CD14-positive monocyte (primary cell): ENCODE measurements at regions not wholly inside any gene's neighbourhood (a gene's known extent, or its start where the extent isn't known, plus 50 kb on each side); places are given as distances from the start of the nearest gene placed in this dataset.

ENCODE experiments used
- DNase-seq, 3 donors: peaks; one replicate each; pipeline ENCODE4 v3.0.0-alpha.2; 2011 to 2022
- H2AFZ ChIP-seq: 2 replicates; pipeline ENCODE4 v1.6.0; 2012; ENCODE audit warnings: mild to moderate bottlenecking, low read depth, low read length, inconsistent platforms; ENCODE audit not compliant: insufficient read depth, poor library complexity, severe bottlenecking
- H3K27ac ChIP-seq, 2 donors: 1 replicate in 1 of 2; 2 replicates in 1 of 2; pipeline ENCODE4 v1.5.1; 2012 to 2013; ENCODE audit warnings: low read length in 2 of 2, control low read depth in 1 of 2, inconsistent platforms in 1 of 2, low read depth in 1 of 2, mild to moderate bottlenecking in 1 of 2
- H3K27me3 ChIP-seq, 2 donors: one replicate each; pipeline versions ENCODE4 v1.6.0 to v1.6.1; 2011 to 2013; ENCODE audit warnings: low read length in 2 of 2; ENCODE audit not compliant: control insufficient read depth in 2 of 2, insufficient read depth in 2 of 2
- H3K36me3 ChIP-seq, 2 donors: replicated peaks in 1 of 2; 1 replicate in 1 of 2; 2 replicates in 1 of 2; pipeline versions ENCODE4 v1.5.1 to v1.6.1; 2012 to 2013; ENCODE audit warnings: low read length in 2 of 2, control low read depth in 1 of 2, inconsistent platforms in 1 of 2, mild to moderate bottlenecking in 1 of 2; ENCODE audit not compliant: insufficient read depth in 2 of 2, control insufficient read depth in 1 of 2
- H3K4me1 ChIP-seq, 2 donors: 1 replicate in 1 of 2; 2 replicates in 1 of 2; pipeline versions ENCODE4 v1.5.1 to v1.6.1; 2012 to 2013; ENCODE audit warnings: low read length in 2 of 2, control low read depth in 1 of 2, inconsistent platforms in 1 of 2, mild to moderate bottlenecking in 1 of 2, moderate library complexity in 1 of 2; ENCODE audit not compliant: insufficient read depth in 2 of 2, control insufficient read depth in 1 of 2
- H3K4me2 ChIP-seq: replicated peaks from 2 replicates; pipeline ENCODE3; 2012; ENCODE audit warnings: low read length, moderate library complexity, mild to moderate bottlenecking; ENCODE audit not compliant: poor library complexity, severe bottlenecking; ENCODE audit errors: extremely low read depth
- H3K4me3 ChIP-seq, 3 experiments: fragments of 200-600 bp in 1 of 3; sonication (generic) in 1 of 3; replicated peaks in 1 of 3; 1 replicate in 2 of 3; 2 replicates in 1 of 3; pipeline ENCODE4 v1.5.1; 2011 to 2013; ENCODE audit warnings: low read length in 3 of 3, mild to moderate bottlenecking in 3 of 3, control low read depth in 2 of 3, low read depth in 2 of 3, inconsistent platforms in 1 of 3, moderate library complexity in 1 of 3
- H3K79me2 ChIP-seq: 2 replicates; pipeline ENCODE4 v1.6.0; 2012; ENCODE audit warnings: mild to moderate bottlenecking, control low read depth, inconsistent platforms, low read length, moderate library complexity; ENCODE audit not compliant: insufficient read depth
- H3K9ac ChIP-seq: 2 replicates; pipeline ENCODE4 v1.6.0; 2017; ENCODE audit warnings: low read length, mild to moderate bottlenecking; ENCODE audit not compliant: insufficient read depth, poor library complexity, severe bottlenecking
- H3K9me3 ChIP-seq, 2 donors: replicated peaks in 1 of 2; 1 replicate in 1 of 2; 2 replicates in 1 of 2; pipeline versions ENCODE4 v1.5.1 to v1.6.1; 2012 to 2013; ENCODE audit warnings: low read length in 2 of 2, control low read depth in 1 of 2; ENCODE audit not compliant: control insufficient read depth in 1 of 2, insufficient read depth in 1 of 2
- H4K20me1 ChIP-seq: 2 replicates; pipeline ENCODE4 v1.6.0; 2012; ENCODE audit warnings: mild to moderate bottlenecking, low read length, control low read depth, moderate library complexity; ENCODE audit not compliant: insufficient read depth
- H3K27ac Mint-ChIP-seq, 7 donors: one replicate each; pipeline ENCODE4 v1.8.0; 2020; ENCODE audit warnings: mild to moderate bottlenecking in 7 of 7, mixed read lengths in 7 of 7, moderate library complexity in 6 of 7, inconsistent platforms in 2 of 7
- H3K27me3 Mint-ChIP-seq, 3 donors: one replicate each; pipeline ENCODE4 v1.8.0; 2021 to 2022; ENCODE audit warnings: low read depth in 3 of 3, mild to moderate bottlenecking in 3 of 3, mixed read lengths in 3 of 3, moderate library complexity in 3 of 3, inconsistent platforms in 1 of 3
- H3K36me3 Mint-ChIP-seq, 2 donors: one replicate each; pipeline ENCODE4 v1.8.0; 2020; ENCODE audit warnings: mixed read lengths in 2 of 2, inconsistent platforms in 1 of 2, mild to moderate bottlenecking in 1 of 2
- H3K4me1 Mint-ChIP-seq: one replicate; pipeline ENCODE4 v1.8.0; 2020; ENCODE audit warnings: mild to moderate bottlenecking, mixed read lengths
- H3K4me3 Mint-ChIP-seq, 2 donors: one replicate each; pipeline ENCODE4 v1.8.0; 2020; ENCODE audit warnings: mild to moderate bottlenecking in 2 of 2, mixed read lengths in 2 of 2, moderate library complexity in 1 of 2
- H3K9me3 Mint-ChIP-seq, 7 donors: one replicate each; pipeline ENCODE4 v1.8.0; 2020 to 2022; ENCODE audit warnings: mixed read lengths in 7 of 7, mild to moderate bottlenecking in 6 of 7, moderate library complexity in 6 of 7, inconsistent platforms in 2 of 7
- CTCF ChIP-seq: fragments of 200-600 bp; IDR thresholded peaks from one replicate; pipeline ENCODE4 v1.8.0; 2022; ENCODE audit warnings: antibody characterized with exemption, mild to moderate bottlenecking
- WGBS: methylation state at CpG from one replicate; pipeline ENCODE4 v1.1.5; 2013; ENCODE audit warnings: missing lambda C conversion rate; ENCODE audit not compliant: insufficient coverage; 5-methylcytosine and 5-hydroxymethylcytosine counted together
- intact Hi-C, 2 donors: fragments of 100-400 bp; cut with micrococcal nuclease; formaldehyde crosslinking; loops; one replicate each; pipeline versions ENCODE4 v1.15.0 to v1.15.1; 2023

- Mint-ChIP-seq H3K36me3 (no peaks in the 10 kb centered on the region), H3K4me1 (no peaks in the 10 kb centered on the region), H3K4me3 (no peak overlapping the region), H3K27me3 (peaks cover 0 to 2% (median 0%) of the 10 kb centered on the region in 3 donors), H3K27ac (no peak overlapping the region), H3K9me3 (no peaks in the 10 kb centered on the region)
- Histone ChIP-seq H2AFZ (no peak overlapping the region), H3K9ac (no peak overlapping the region), H3K4me2 (no peak overlapping the region), H3K27me3 (no peaks in the 10 kb centered on the region), H3K79me2 (no peaks in the 10 kb centered on the region), H3K4me3 (no peak overlapping the region), H4K20me1 (no peaks in the 10 kb centered on the region), H3K27ac (no peak overlapping the region), H3K4me1 (no peaks in the 10 kb centered on the region), H3K36me3 (no peaks in the 10 kb centered on the region), H3K9me3 (no peaks in the 10 kb centered on the region)
- intact Hi-C loops = no loop called here
- 100% methylated on average over 3 of the region's 5 CpGs for WGBS
- no peak for TF ChIP-seq CTCF
- DNase-seq = no peak
Observed at GRCh38 chr2:177119099-177119498, 93.5 kb upstream of the HNRNPA3 start.

GRCh38 chr2:177123048-177123447, 89.5 kb upstream of the HNRNPA3 start:
- Histone ChIP-seq H3K27ac (no peak overlapping the region), H3K36me3 (no peaks in the 10 kb centered on the region), H4K20me1 (no peaks in the 10 kb centered on the region), H3K4me3 (no peak overlapping the region), H3K79me2 (no peaks in the 10 kb centered on the region), H3K4me2 (no peak overlapping the region), H2AFZ (no peak overlapping the region), H3K4me1 (no peaks in the 10 kb centered on the region), H3K27me3 (no peaks in the 10 kb centered on the region), H3K9me3 (peaks cover 0 to 3% of the 10 kb centered on the region in 2 donors), H3K9ac (no peak overlapping the region)
- intact Hi-C loops = no loop called here
- TF ChIP-seq CTCF = no peak
- H3K36me3 Mint-ChIP-seq = no peaks in the 10 kb centered on the region
- no peak for DNase-seq
- no peak overlapping the region for H3K4me3 Mint-ChIP-seq
- H3K9me3 Mint-ChIP-seq = peaks cover 0 to 3% (median 0%) of the 10 kb centered on the region in 7 donors
- no peak overlapping the region for H3K27ac Mint-ChIP-seq
- H3K4me1 Mint-ChIP-seq = no peaks in the 10 kb centered on the region
- WGBS = no CpG with 5 or more reads among the region's 1 CpG
- peaks cover 0 to 2% (median 0%) of the 10 kb centered on the region in 3 donors for H3K27me3 Mint-ChIP-seq
